HG03103 (cell line): ENCODE measurements at regions not wholly inside any gene's neighbourhood (a gene's known extent, or its start where the extent isn't known, plus 50 kb on each side); places are given as distances from the start of the nearest gene placed in this dataset.
"Not testable (repeated sequence)": the region's sequence is repeated elsewhere in the genome, so short reads cannot be mapped to it uniquely, and the experiment has no call there.

Experiments
- ATAC-seq: cut with Tn5 transposase; IDR thresholded peaks from one replicate; pipeline ENCODE4 v1.9.1; 2021; ENCODE audit warnings: low read depth; ENCODE audit not compliant: unreplicated experiment

GRCh38 chr1:234852659-234853058, 242.7 kb upstream of the IRF2BP2 start:
- ATAC-seq, result no peak

DNA sequence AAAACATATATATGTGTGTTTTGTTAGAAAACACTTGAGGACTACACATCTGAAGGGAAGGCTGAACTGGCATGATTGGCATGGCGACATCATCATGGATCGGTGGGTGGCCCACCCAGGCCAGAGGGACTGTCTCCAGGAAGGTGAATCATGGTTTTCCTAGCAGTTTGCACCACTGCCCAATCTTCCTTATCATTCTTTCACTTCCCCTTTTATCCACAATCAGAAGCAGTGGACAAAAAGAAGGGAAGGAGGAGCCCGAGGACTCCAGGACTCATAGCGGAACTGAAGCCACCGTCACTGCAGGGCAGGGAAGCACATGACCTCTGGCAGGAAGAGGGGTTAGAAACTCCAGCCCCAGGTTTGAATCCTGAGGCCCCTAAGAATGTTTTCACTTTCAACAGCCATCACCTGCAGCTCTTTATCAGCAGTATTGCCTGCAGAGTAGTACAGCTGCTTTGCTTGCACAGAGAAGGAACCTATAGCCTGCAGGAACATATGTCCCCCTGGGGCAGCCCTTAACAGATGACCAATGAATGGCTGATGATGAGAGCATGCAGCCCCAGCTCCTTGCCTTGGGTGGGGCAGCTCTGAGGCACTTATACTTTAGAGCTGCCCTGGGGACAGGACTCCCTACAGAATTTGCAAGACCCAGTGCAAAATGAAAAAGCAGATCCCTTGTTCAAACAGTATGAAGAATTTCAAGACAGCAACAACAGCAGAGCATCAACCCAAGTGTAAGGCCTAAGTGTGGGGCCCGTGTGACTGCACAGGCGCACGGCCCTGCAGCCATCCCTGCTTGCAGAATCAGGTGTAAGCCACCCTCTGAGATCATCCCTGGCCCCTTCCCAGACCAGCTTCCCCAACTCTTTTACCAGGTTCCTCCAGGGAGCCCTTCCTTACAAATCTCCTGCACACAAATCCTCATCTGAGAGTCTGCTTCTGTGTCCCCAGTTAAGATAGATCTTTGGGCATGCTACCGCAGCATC, 241.8 kb upstream of the IRF2BP2 start:
- peak; percentile 75 for ATAC-seq

GRCh38 chr1:234849832-234850231, 239.9 kb upstream of the IRF2BP2 start:
- ATAC-seq, result no peak

- ATAC-seq, result no peak
These were observed 239.1 kb upstream of the IRF2BP2 start for GRCh38 chr1:234848972-234849649.

GRCh38 chr1:234846813-234847212, 236.8 kb upstream of the IRF2BP2 start:
- not testable (repeated sequence) for ATAC-seq

GRCh38 chr1:234845836-234846235, 235.9 kb upstream of the IRF2BP2 start:
- no peak for ATAC-seq

DNA sequence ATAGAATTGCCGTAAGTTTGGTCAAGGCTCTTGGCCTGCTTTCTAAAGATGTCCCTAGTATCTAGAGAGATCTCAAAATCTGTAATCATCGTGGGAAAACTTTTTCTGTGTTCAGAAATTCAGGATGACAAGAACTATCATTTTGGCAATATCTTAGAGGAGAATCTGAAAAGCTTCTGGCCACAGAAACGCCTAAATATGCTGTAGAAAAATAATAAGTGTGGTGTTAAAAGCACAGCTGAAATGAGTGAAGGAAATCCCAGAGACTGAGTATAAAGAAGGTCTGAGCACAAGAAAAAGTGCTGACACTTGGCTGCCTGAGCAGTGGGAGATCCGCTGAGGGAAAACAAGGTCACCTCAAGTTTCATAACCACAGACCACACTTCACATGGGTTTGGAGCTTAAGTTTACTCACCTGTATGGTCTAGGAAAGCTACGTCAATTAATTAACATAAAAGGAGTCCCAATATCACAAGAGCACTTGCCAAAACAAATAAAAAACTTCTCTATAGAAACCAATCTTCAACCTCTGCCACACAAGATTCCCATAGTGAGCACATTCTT, 235.2 kb upstream of the IRF2BP2 start:
- no peak for ATAC-seq

DNA sequence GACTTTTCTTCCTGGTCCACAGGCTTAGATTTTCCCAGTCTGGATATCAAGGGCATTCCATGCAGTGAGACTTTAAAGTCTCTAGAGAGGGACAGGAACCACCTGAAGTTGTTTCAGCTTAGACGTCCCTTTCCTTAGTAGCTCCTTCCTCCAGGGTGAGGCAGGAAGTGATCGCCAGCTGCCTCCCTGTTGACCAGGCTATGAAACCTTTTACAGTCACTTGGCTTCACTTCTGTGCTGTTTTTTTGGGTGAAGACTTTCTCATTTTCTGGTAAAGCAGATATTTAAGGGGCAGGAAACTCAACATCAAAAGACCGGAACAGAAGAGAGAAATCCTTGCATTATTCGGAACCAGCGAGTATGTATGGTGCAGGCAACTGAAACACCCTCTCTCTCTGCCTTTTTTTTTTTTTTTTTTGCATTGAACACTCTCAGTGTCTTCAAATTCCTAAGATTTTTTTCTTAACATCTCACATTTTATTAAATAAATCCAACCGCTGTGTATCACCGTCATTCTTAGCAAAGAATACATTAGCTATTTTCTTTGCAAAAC, 234.6 kb upstream of the IRF2BP2 start:
- no peak for ATAC-seq

- ATAC-seq, result no peak
These were observed 234.0 kb upstream of the IRF2BP2 start for GRCh38 chr1:234843946-234844345.

GRCh38 chr1:234842726-234843641, 233.0 kb upstream of the IRF2BP2 start:
- peak; percentile 63 for ATAC-seq

GRCh38 chr1:234841710-234842231, 231.8 kb upstream of the IRF2BP2 start:
- no peak for ATAC-seq

GRCh38 chr1:234841281-234841680, 231.3 kb upstream of the IRF2BP2 start:
- no peak for ATAC-seq

DNA sequence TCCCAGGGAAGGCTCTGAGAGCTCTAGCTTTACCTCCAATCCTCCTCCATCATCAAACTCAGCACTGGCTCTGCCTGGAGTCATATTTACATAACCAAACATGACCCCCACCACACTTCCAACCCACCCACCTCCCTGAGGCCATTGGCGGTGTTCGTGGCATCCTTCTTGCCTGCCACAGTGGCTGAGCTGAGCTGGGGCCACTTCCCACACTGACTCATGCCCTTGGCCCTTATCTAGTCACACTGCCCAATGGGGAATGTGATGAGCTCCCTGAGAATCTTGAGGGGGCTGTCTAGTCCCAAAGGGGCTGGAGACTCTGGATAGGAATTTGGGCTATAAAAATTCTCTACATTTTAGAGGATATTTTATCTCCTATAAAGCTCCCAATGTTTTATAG, 230.9 kb upstream of the IRF2BP2 start:
- no peak for ATAC-seq

DNA sequence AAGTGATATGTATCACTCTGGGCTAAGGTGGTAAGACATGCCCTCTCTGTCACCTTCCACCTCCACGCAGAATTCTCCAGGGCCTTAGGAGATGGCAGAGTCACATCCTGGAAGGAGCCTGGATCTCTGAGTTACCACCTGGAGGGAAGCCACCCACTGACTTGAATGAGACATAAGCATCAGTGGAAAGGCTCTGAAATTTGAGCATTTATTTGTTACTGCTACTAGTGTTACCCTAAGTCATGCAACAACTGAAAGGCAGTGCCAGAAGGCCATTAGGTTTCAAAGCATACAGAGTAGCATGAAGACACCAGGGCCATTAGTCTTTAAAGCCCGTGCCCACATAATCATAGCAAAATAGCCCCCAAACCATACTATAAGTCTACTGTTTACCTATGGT, 230.3 kb upstream of the IRF2BP2 start:
- no peak for ATAC-seq

DNA sequence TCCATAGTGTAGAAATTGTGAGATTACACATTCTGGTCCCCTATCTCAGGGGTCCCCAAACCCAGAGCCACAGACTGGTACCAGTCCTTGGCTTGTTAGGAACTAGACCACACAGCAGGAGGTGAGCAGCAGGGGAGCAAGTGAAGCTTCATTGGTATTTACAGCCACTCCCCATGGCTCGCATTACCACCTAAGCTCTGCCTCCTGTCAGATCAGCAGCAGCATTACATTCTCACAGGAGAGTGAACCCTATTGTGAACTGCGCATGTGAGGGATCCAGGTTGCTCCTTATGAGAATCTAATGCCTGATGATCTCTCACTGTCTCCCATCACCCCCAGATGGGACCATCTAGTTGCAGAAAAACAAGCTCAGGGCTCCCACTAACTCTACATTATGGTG, 229.7 kb upstream of the IRF2BP2 start:
- no peak for ATAC-seq

GRCh38 chr1:234838820-234839219, 228.8 kb upstream of the IRF2BP2 start:
- no peak for ATAC-seq

- no peak for ATAC-seq
These were observed 228.2 kb upstream of the IRF2BP2 start for GRCh38 chr1:234838182-234838581.

GRCh38 chr1:234837713-234838112, 227.7 kb upstream of the IRF2BP2 start:
- ATAC-seq, result no peak

DNA sequence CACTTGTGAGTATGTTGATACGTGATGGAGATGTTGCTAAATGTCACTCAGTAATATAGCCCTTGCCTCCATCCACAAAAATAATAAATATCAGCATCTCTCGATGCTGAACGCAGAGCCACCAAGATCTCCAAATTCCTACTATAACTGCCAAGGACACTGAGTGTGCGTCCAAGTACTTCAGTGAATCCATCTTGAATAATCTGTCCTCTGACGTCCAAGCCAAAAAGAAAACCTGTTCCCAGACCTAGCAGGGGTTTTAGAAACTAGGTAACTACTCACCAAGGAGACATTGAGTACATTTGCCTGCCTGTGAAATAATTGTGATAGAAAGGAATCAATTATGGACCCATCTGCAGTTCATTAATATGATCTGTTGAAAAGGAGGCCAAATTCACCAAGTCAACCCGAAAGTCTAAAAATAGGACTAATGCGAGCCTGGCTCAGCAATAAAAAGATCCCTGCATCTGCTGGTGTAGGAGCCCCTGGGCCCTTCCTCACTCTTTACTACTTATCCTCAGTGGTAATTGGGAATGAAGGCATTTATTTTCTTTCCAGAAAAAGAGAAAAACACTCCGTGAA, 226.9 kb upstream of the IRF2BP2 start:
- no peak for ATAC-seq
